GM18909 (cell line): ENCODE measurements at regions not wholly inside any gene's neighbourhood (a gene's known extent, or its start where the extent isn't known, plus 50 kb on each side); places are given as distances from the start of the nearest gene placed in this dataset.
"Not testable (repeated sequence)": the region's sequence is repeated elsewhere in the genome, so short reads cannot be mapped to it uniquely, and the experiment has no call there.

Experiments used
- ATAC-seq: cut with Tn5 transposase; IDR thresholded peaks from one replicate; pipeline ENCODE4 v1.9.1; 2021; ENCODE audit warnings: mild to moderate bottlenecking; ENCODE audit not compliant: unreplicated experiment, poor library complexity

- ATAC-seq, result no peak
Measured at GRCh38 chr3:150249779-150250470, 158.2 kb upstream of the TSC22D2 start.

- no peak for ATAC-seq
Measured at GRCh38 chr3:150248888-150249681, 159.0 kb upstream of the TSC22D2 start.

- no peak for ATAC-seq
Measured at GRCh38 chr3:150248116-150248887, 159.8 kb upstream of the TSC22D2 start.

GRCh38 chr3:150247441-150247840 is 160.7 kb upstream of the TSC22D2 start:
- ATAC-seq, result no peak

GRCh38 chr3:150243466-150243865 is 164.6 kb upstream of the TSC22D2 start:
- no peak for ATAC-seq

- ATAC-seq, result no peak
Measured at GRCh38 chr3:150242220-150242936, 165.7 kb upstream of the TSC22D2 start.

GRCh38 chr3:150240891-150241290 is 167.2 kb upstream of the TSC22D2 start:
- ATAC-seq, result no peak

- ATAC-seq, result no peak
Measured at GRCh38 chr3:150239766-150240165, 168.3 kb upstream of the TSC22D2 start.

GRCh38 chr3:150238995-150239619 is 169.0 kb upstream of the TSC22D2 start:
- no peak for ATAC-seq

- no peak for ATAC-seq
Measured at GRCh38 chr3:150238048-150238802, 169.9 kb upstream of the TSC22D2 start.

GRCh38 chr3:150237490-150237889 is 170.6 kb upstream of the TSC22D2 start:
- ATAC-seq, result no peak

- no peak for ATAC-seq
Measured at GRCh38 chr3:150236316-150237082, 171.6 kb upstream of the TSC22D2 start.

GRCh38 chr3:150235799-150236198 is 172.3 kb upstream of the TSC22D2 start:
- ATAC-seq, result no peak

- no peak for ATAC-seq
Measured at GRCh38 chr3:150232992-150233451, 175.1 kb upstream of the TSC22D2 start.

GRCh38 chr3:150230037-150230436 is 178.1 kb upstream of the TSC22D2 start:
- ATAC-seq, result no peak

- ATAC-seq, result not testable (repeated sequence)
Measured at GRCh38 chr3:150228626-150229025, 179.5 kb upstream of the TSC22D2 start.

- ATAC-seq, result no peak
Measured at GRCh38 chr3:150227839-150228238, 180.3 kb upstream of the TSC22D2 start.

- ATAC-seq, result no peak
Measured at GRCh38 chr3:150225986-150226385, 182.1 kb upstream of the TSC22D2 start.
